Skin epidermis (tissue), 12 donors: ENCODE measurements at regions not wholly inside any gene's neighbourhood (a gene's known extent, or its start where the extent isn't known, plus 50 kb on each side); places are given as distances from the start of the nearest gene placed in this dataset.

Experiments used
- H3K27ac ChIP-seq, 21 experiments: fragments of 200-600 bp; sonication (generic) in 11 of 21; one replicate each; pipeline ENCODE4 v1.5.0; 2020; ENCODE audit warnings: mild to moderate bottlenecking in 3 of 21, inconsistent platforms in 2 of 21, moderate library complexity in 2 of 21
- H3K4me3 ChIP-seq, 7 experiments: fragments of 200-600 bp; sonication (generic) in 2 of 7; one replicate each; pipeline ENCODE4 v1.5.0; 2020; ENCODE audit warnings: inconsistent platforms in 2 of 7, mild to moderate bottlenecking in 2 of 7, moderate library complexity in 1 of 7

DNA sequence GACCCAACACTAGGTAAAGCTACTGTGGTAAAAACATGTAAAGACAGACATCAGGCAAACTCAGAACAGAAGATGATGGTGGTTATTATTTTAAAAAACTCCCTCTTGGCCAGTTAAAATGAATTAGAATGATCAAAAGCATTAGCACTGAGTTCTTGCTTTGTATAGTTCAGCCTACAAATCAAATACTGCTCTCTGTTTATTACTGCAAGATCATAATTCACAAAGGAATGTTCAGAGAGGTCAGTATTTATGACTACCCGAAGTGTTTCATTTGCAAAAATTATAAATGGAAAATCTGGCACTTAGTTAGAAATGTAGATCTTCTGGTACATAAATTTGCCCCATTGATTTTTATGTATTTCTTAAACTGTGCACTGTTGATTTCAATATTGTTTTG, 140.3 kb upstream of the PPP2R2B start:
- Histone ChIP-seq H3K27ac (no peak overlapping the region), H3K4me3 (no peak overlapping the region)

DNA sequence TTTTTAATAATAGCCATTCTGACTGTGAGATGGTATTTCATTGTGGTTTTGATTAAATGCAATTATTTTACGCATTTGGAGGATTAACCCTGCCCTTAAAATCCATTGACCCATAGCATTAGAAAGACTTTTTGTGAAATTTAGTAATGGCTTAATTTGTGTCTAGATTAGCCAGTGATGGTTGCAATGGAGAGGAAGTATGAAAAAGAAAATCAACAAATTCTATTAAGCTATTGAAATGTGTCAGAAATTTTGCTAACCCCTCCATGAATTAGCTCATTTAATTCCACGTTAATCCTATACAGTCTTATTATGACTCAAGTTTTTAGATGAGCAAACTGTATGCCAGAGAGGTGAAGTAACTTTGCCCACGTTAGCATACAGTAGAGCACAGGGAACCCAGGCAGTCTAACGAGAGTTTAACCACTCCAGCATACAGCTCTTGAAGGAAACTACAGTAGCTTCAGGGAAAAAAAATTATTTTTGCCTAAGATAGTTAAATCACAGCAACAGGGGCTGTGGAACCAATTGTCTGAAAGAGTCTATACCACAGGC, 158.2 kb upstream of the PPP2R2B start:
- Histone ChIP-seq H3K27ac (no peak overlapping the region), H3K4me3 (no peak overlapping the region)

DNA sequence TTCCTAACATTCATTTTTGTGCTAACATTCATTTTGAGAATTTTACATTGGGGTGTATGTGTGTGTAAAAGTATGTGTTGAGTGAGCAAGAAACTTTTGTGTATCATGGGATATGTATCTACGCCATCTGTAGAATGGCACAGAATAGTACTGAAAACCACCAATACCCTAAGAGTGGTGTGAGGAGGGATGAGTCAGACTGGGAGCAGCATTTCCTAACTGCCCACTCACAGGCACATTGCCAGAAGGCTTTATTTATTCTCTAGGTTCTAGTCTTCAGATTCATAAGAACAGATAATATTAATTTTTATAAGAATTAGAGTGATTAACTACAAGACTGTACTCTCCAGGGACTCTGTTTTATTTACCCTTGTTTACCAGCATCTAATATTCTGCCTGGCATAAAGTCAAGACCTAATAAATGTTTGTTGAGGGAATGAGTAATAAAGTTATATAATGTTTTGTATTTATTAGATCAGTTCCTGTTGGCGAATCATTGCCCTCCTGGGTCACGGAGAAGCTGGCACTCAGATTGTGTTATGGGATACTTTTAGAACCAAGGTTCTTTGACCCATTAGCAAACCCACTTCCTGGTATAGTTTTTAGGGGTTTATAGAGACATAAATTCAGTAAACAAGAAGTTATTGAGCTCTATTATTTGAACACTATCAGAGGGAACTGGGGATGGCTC, 159.1 kb upstream of the PPP2R2B start:
- no peak overlapping the region for H3K4me3 ChIP-seq
- H3K27ac ChIP-seq, result no peak overlapping the region

DNA sequence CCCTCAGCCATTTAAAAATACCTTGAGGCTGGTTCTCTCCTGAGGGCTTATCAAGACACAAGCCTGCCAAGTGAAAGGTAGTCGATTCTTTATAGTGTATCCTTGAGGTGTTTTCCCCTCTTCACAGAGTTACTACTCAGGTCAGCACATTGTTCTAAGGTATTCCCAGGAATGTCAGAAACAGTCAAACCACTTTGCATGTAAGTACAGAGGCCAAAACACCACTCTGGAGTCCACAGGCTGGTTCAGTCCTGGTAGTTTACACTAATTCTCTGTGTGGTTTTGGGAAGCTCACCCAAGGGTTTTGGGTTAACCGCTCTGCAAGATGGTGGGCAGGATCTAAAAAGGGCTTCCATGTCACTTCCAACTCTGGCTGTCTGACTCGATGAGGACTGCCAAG, 162.3 kb upstream of the PPP2R2B start:
- H3K27ac ChIP-seq, result no peak overlapping the region

DNA sequence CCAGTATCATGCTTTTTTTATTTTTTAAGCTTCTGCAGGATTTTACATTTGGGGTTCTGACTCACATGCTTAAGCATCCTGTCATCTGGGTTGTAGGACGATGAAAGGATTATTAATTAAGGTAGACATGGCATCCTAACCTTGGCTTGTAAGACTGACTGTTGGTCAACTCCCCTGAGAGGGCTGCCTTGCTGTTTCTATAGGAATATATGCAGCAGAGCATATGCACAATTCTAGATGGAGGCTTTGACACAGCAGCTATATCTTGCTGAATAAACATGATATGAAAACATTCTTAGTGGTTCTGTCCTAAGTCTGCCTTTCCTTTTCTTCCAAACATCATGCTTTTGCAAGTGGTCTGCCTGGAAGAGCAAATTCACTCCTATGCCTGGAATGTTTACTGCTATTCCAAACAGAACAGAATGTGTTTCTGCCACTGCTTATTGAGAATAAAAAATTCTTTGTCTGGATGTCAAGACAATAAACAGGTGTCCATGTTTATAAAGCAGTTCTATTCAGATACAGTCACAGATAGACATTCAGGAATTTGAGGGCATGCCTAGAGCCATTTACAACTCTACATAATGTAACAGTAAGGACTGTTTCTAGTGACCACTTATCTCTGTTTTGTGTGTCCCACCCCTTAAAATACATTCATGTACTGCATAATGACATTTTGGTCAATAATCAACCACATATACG, 166.2 kb upstream of the PPP2R2B start:
- Histone ChIP-seq H3K27ac (no peak overlapping the region), H3K4me3 (no peak overlapping the region)

More for the DNA sequence above, 162.3 kb upstream of the PPP2R2B start:
- no peak overlapping the region for H3K4me3 ChIP-seq

DNA sequence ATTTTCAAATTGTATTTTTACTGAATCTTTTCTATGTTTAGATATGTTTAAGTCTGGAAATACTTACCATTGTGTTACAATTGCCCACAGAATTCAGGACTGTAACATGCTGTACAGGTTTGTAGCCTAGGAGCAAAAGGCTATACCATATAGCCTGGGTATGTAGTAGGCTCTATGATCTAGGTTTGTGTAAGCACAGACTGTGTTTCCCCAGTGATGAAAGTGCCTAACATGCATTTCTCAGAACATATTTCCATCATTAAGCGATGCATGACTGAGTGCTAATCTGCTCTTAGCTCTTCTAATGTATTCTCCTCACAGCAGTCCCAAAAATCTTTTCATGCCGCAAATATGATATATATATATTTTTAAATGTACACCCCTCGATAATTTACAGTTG, 166.7 kb upstream of the PPP2R2B start:
- H3K27ac ChIP-seq, result no peak overlapping the region
- no peak overlapping the region for H3K4me3 ChIP-seq

DNA sequence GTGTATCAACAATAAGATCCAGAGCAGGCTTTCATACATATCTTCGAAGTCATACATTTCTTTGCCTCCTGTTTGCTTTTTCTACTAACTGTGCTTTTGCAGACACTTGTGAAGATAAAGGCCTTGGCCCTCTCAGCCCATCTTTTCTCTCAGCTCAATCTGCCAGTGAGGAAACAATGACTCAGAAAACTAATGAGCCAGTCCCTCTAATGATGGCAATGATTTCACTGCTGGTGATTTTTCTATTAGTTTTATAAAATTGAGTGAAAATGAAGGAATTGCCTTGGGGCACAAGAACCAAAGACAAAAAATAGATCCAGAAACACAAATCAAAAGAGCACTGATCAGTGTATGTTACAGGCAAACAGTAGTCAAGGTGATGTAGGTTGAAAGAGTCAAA, 167.7 kb upstream of the PPP2R2B start:
- Histone ChIP-seq H3K4me3 (no peak overlapping the region), H3K27ac (no peak overlapping the region)

DNA sequence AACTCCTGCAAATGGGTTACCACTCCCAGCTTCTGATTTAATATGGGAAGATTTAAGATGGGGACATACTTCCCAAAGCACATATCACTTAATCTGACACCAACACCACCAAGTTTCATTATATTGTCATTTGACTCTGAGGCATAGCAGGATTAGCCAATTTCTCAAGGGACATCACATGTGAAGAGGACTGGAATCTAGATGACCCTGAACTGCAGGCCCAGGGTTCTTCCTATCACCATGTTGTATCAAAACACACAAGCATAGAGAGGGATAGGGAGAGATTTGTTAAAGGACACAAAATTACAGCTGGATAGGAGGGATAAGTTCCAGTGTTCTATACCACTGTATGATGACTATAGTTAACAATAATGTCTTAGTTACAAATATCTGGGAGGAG, 168.3 kb upstream of the PPP2R2B start:
- H3K4me3 ChIP-seq, result no peak overlapping the region
- no peak overlapping the region for H3K27ac ChIP-seq

DNA sequence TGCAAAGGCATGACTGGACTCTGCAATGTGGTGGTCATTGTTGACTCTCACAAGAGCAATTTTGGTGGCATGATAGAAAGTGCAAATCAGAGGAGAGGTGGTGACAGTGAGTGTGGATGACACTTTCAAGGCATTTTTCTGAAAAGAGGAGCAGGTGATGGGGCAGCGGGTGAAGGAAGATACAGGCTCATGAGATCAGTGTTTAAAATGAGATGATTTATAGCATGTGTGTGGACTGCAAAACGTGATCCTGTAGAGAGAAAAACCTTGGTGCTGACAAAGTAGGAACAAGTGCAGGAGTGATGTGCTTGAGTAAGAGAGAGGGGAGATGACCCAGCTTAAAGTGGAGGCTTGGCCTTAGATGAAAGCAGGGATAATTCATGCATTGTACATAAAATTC, 171.2 kb upstream of the PPP2R2B start:
- Histone ChIP-seq H3K27ac (no peak overlapping the region), H3K4me3 (no peak overlapping the region)

DNA sequence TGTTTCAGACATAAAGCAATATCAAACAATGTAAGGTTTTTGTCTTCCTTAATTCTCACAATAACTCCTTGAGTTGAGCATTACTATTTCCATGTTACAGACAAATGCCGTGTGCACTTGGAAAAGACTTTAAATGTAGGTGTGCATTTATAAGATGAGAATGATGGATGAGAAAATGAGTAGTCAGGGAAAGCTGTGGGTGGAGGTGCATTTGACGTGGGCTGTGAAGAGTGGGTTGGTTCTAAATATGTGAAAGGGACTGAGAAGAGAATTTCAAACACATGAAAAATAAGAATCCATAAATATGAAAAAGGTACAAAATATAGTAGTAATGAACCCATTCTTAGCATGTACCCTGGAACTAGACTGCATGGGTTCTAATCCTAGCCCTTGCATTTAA, 171.6 kb upstream of the PPP2R2B start:
- Histone ChIP-seq H3K4me3 (no peak overlapping the region), H3K27ac (no peak overlapping the region)

DNA sequence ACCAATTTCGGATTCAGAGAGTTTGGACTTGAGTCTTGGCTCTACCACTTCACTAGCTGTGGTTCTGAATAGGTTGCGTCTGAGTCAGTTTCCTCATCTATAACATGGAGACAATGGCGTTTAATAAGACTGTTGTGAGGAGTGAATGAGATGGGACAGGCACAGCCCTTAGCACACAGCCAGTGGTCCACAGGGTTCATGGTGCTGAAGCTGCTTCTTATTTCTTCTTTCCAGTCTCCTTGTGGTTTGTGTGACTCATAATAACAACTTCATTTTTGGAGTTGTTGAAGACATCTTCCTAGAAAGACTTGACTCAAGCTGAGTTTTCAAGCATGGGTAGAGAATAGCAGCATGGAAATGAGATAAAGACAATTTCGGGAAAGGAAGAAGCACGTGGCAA, 172.6 kb upstream of the PPP2R2B start:
- Histone ChIP-seq H3K4me3 (no peak overlapping the region), H3K27ac (no peak overlapping the region)

DNA sequence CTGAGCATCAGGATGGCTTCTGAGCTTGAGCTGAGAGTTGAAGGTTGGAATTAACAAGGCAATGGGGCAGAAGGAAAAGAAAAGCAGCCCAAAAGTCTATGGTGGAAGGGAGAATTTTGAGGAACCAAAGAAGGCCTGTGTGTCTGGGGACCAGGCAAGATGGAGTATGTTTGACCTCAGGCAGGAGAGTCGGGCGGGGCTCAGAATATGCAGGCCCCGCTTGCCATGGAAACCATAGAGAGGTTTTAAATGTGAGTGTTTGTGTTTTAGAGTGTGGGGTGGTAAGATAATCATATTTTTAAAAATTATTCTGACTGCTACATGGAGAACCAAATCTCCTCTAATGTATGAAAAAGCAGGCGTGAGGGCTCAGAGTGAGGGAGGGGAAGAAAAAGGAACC, 174.0 kb upstream of the PPP2R2B start:
- no peak overlapping the region for H3K4me3 ChIP-seq
- no peak overlapping the region for H3K27ac ChIP-seq

DNA sequence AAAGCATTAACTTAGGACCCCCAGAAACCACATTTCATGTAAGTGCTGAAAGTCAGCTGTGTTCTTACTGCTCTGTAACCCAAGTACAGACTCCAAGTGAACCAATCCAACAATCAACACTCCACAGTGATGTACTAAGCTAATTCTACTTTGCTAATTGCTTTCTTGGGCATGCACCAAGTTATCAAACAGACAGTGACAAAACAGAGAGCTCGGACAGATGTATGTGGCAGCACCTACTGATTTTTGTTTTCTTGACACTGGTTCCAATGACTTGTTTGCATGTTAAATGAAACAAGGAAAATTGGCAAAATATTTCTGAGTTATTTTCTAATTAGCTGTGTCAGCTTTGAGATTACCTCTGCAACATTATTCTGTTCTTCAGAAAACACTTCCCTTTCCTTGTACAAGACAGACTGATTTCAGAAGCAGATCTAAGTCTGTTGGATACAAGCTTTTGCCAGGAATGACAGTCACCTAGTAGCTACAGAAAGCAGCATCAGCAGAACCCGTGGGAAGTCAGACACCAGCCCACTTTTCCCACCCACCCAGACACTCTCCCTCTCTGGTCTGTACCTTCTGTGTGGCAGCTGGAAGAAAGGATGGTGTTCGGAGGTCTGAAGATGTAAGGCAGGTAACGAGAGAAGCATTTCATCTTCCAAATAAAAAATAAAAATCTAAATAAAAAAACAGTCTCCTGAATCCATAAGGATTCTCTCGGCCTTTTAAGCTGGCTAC, 176.7 kb upstream of the PPP2R2B start:
- Histone ChIP-seq H3K27ac (no peak overlapping the region), H3K4me3 (no peak overlapping the region)

DNA sequence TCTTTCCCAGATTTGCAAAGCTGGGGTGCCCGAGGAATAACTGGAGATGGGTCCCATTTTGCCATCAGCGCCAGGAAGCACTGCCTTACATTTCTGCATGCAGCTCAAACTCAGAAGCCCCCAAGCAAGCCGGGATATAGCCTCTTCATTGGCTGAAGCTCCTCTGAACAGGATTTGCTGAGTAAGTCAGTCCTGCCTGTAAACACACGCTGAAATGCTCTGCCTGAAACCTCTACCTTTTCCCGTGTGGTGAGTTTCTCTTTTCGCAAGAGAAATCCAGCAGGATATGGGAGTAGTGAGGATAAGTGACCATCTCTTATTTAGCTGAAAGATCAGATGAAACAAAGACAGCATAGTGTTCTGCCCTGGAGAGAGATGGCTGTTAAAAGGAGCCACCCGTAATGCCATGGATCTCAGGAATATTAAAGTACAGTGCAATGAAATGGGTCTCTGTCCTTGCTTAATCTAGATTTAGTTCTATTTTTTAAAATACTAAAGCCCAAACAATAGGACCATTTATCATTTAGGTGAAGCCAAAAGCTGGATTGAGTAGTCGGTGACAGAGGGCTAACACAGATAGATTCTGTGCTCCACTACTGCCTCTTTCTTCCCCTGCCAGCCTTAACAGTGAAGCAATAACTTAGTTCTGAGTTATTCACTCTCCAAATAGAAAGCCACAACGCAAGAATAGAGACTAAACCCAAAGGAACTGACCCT, 177.5 kb upstream of the PPP2R2B start:
- no peak overlapping the region for H3K27ac ChIP-seq
- no peak overlapping the region for H3K4me3 ChIP-seq

DNA sequence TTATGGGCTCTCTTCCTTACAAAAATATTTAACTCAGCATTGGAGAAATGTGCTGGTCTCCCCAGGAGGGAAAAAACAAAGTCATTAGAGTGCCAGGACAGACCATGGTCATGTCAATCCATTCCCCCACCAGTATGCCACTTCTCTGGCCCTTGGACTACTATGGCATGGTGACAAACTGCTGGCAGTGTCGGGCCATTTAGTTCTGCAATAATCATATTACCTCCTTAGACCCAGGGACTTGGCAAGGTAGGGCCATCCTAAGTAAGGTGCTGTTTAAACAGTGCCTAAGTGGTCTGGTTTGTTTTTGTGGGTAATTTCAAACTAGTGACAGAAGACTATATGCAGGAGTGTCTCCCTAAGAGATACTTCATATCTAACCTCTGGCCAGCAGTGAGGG, 177.8 kb upstream of the STK32A start:
- H3K27ac ChIP-seq, result no peak overlapping the region
- no peak overlapping the region for H3K4me3 ChIP-seq

DNA sequence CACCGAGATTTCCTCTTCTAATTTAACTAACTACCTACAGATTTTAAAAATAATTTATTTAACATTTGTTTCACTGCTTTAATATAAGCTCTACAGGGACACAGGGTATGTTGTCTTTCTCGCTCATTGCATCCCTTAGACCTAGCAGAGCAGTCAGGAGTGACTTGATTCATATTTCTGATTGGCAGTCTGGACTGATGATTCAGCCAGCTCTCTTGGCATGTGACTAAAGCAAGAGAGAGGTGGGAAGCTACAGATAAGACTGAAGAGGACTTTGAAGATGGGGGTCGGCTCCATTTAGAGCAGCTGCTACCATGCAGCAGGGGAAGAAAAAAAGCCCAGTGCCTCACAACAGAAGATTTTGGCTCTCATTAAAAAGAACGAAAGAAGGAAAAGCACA, 173.4 kb upstream of the STK32A start:
- no peak overlapping the region for H3K27ac ChIP-seq

DNA sequence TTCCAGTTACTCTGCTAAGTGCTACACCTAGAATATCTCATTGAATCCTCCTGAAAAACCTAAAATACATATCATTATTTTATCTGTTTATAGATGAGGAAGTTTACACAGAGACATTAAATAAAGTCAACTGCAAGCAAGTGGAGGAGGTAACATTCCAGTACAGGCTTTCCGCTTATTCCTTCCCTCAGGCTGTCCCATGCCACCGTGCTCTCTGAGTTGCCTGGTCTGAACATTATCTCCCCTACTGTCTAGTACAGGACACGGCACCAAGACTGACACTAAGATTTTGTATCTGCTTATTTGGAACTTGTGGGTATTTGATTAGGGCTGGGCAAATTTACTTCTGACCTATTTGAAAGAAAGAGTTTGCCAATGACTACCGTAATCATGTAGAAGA, 172.4 kb upstream of the STK32A start:
- no peak overlapping the region for H3K27ac ChIP-seq
- no peak overlapping the region for H3K4me3 ChIP-seq

More for the DNA sequence above, 173.4 kb upstream of the STK32A start:
- H3K4me3 ChIP-seq, result no peak overlapping the region

DNA sequence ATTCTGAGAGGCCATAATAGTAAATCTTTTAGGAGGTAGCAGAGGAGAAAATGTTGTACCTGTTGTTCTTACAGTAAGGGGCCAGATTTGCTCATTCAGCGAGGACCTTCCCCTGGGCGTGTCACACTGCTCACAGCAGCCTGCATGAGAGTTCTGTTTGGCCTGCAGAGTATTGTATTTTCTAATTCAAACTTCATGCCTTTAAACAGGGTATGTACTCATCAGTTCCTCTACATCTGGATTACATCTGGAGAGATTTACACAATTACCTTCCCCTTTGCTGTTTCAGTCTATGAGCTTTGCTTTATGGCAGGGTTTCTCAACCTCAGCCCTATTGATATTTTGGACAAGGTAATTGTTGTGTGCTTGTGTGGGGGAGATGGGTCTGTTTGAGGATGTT, 170.9 kb upstream of the STK32A start:
- Histone ChIP-seq H3K27ac (no peak overlapping the region), H3K4me3 (no peak overlapping the region)

DNA sequence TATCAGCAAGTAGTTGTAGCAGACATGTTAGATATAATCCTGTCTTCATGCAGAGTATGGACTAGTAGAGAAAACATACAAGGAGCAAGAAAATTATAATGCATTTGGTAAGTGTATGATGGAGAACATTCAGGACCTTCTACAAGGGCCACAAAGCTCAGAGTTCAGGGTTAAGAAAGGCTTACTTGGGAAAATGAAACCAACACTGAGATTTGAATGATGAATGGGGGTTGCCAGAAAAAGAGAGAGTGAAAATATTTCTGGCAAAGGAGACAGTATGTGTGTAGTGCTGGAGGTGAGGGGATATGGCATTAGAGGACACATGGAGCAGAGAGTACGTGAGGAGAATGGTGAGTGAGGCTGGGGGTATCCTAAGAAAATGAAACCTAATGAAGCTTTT, 169.8 kb upstream of the STK32A start:
- no peak overlapping the region for H3K4me3 ChIP-seq
- H3K27ac ChIP-seq, result no peak overlapping the region

DNA sequence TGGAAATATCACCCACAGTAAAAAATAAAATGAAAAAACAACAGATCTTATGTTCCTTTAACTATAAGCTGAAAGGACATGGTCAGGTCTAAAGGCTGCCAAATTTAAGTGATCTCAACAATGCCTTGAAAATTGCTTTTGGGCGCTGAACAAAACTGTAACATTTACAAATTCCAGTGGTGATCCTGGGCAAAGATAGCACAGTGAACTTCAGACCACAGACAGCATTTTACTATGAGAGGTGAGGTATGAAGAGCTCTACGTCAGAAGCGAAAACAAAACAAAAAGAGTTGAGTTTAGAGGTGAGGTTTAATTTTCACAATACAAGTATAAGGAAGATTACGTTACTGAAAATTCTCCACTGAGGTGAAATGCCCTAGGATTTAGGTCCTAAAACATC, 165.8 kb upstream of the STK32A start:
- H3K4me3 ChIP-seq, result no peak overlapping the region
- H3K27ac ChIP-seq, result no peak overlapping the region
